Testis (tissue), 2 donors: ENCODE measurements at regions not wholly inside any gene's neighbourhood (a gene's known extent, or its start where the extent isn't known, plus 50 kb on each side); places are given as distances from the start of the nearest gene placed in this dataset.

Source experiments
- CTCF ChIP-seq, 3 experiments: fragments of 450-650 bp in 2 of 3; fragments of 200-600 bp in 1 of 3; sonication (generic) in 1 of 3; IDR thresholded peaks; one replicate each; pipeline ENCODE4 v1.5.1; 2016 to 2019; ENCODE audit warnings: antibody characterized with exemption in 3 of 3, mild to moderate bottlenecking in 2 of 3, moderate library complexity in 1 of 3
- POLR2A ChIP-seq: fragments of 450-650 bp; IDR thresholded peaks from one replicate; pipeline ENCODE4 v1.6.1; 2017; ENCODE audit warnings: antibody characterized with exemption, mild to moderate bottlenecking, moderate library complexity

- TF ChIP-seq CTCF (IDR thresholded peaks at IDR 0.05): no peak
- TF ChIP-seq POLR2A: no peak
Measured at GRCh38 chr5:60177596-60177995, 284.1 kb upstream of the PDE4D start.
